ENCODE measurements at regions not wholly inside any gene's neighbourhood (a gene's known extent, or its start where the extent isn't known, plus 50 kb on each side); places are given as distances from the start of the nearest gene placed in this dataset.

GRCh38 chr18:77940566-77940965 lies 690.9 kb downstream of the GALR1 start:
- no peak for DNase-seq

GRCh38 chr18:77944533-77944932 lies 694.9 kb downstream of the GALR1 start:
- no peak for DNase-seq

DNA sequence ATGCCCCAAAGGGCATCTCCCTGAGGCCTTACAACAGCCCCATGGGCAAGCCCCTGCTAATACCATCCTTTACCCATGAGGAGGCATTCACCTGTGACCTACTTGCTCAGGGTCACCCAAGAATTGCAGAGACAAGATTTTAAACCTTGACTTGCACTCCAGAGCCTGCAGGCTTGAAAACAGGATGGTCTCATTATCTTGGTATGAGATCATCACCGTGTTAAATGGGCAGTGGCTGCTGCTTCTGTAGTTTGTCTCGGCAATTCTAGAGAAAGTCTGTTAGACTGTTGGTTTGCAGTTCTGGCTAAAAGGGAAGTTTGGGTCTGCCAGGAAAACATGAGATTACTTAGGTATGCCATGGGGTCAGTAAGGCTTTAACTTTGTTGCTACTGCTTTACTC lies 698.9 kb downstream of the GALR1 start:
- DNase-seq, result no peak

- DNase-seq, result no peak
These were observed 699.8 kb downstream of the GALR1 start for GRCh38 chr18:77949355-77949973.

DNA sequence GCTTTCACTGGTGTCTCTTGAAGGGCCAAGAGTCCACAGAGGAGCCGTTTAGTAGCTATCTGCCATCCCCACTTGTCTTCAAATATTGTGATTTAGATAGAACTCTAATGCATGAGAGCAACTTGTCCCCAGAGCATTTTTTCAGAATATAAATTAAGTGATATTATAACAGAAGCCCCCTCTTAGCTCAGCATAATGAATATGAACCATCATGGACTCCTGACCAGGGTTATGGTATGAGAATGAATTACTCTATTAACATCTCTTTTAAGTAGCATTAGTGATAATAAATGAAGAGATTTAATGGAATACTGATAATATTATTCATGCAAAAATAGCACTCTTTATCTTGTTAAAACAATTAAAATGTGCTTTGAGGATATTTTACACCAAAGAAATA lies 709.6 kb downstream of the GALR1 start:
- DNase-seq, result no peak

- no peak for DNase-seq
These were observed 711.3 kb downstream of the GALR1 start for GRCh38 chr18:77960791-77961410.

DNA sequence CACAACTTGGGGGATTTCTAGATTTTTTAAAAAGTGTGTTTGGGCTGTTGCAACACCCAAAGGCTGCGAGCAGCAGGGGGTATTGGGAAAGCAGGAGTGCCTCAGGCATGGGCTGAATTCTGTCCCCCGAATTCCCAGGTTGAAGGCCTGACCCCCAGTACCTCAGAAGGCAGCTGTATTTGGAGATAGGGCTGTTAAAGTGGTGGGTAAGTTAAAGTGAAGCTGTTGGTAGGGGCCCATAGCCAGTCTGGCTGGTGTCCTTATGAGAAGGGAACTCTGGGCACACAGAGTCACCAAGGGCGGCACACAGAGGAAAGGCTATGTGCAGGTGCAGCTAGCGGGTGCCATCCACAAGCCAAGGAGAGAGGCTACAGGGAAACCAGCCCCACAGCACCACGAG lies 717.4 kb downstream of the GALR1 start:
- no peak for DNase-seq

- DNase-seq, result no peak
These were observed 718.1 kb downstream of the GALR1 start for GRCh38 chr18:77967791-77968190.

DNA sequence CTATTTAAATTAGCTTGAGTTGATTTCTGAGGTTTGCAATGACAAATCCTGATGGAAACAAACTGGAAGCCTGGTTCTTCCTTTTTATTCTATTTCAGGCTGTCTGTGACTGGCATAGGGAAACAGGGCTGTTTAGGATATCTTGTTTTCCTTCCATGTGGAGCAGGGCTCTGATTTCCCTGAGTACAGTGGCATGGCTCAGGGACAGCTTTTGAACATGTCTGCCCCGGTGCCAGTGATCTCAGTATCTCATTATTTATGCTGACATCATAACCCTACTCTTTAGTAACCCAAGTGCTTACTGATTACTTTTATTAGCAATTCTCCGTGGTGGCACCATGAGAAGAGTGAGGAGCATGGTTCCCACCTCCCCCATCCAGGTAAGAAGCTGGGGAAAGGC lies 720.3 kb downstream of the GALR1 start:
- no peak for DNase-seq

- DNase-seq, result no peak
These were observed 721.2 kb downstream of the GALR1 start for GRCh38 chr18:77970814-77971213.

GRCh38 chr18:77973745-77974144 lies 724.1 kb downstream of the GALR1 start:
- DNase-seq, result no peak

DNA sequence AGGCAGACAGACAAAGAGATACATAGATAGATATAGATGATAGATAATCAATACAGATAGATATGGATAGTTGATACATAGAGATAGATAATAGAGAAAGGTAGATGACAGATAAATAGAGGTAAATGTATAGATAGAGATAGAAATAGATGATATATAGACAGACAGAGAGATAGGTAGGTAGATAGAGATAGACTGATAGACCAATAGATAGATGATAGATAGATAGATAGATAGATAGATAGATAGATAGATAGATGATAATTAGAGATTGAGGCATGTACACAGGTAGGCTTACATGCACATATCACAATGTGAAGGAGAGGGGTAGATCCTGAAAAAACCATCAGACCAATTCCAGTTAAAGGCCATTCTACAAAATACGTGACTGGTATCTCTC lies 724.7 kb downstream of the GALR1 start:
- DNase-seq, result no peak

DNA sequence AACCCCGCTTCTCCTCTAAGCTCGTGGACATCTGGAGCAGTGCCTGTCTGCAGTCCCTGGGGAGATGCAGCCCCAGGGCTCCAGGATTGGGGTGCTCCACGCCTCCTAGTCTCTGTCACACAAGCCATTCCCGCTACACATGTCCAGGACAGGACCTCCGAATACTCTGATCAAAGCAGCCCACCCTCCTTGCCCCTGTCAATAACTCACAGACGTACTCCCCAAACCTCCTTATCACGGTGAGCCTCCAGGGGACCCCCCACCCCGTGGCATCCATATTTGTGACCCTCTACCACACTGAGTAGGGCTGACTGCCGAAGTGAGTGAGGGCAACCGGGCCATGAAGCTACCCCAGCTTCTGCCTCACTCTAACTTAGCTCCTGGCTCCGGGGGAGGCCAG lies 727.7 kb downstream of the GALR1 start:
- DNase-seq, result no peak

DNA sequence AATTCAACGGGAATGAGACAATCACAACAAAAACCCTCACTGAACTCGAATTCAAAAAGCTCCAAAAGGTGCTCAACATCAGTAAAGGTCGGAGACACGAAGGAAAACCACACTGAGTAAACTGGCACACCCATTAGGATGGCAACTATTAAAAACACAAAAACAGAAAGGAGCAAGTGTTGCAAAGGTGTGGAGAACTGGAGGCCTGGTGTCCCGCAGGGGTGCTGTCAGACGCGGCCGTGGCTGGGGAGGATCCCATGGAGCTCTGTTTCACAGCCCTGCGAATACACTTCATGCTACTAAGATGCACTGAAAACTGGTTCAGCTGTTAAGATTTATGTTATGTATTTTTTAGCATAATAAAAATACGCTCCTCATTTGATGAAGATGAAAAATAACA lies 730.6 kb downstream of the GALR1 start:
- no peak for DNase-seq

GRCh38 chr18:77981874-77982273 lies 732.2 kb downstream of the GALR1 start:
- DNase-seq, result no peak

DNA sequence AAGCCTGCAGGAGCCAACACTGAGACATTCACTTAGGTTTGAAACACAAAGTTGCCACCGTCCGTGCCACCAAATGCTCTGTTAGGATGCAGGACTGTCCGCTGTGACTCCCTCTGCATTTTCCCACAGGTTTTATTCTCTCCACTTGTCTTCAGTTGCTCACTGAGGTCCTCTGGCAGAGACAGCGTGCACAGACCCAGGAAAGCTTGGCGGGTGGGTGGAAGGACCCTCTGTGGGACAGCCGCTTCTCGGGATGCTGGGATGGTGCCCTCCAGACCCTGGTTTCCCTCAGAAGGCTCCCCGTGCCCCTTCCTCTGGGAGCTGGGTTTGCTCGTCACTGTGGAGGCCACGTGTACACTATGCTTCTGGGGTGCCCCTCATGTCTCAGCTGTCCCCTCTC lies 733.6 kb downstream of the GALR1 start:
- DNase-seq, result no peak

GRCh38 chr18:77984178-77984577 lies 734.5 kb downstream of the GALR1 start:
- no peak for DNase-seq

DNA sequence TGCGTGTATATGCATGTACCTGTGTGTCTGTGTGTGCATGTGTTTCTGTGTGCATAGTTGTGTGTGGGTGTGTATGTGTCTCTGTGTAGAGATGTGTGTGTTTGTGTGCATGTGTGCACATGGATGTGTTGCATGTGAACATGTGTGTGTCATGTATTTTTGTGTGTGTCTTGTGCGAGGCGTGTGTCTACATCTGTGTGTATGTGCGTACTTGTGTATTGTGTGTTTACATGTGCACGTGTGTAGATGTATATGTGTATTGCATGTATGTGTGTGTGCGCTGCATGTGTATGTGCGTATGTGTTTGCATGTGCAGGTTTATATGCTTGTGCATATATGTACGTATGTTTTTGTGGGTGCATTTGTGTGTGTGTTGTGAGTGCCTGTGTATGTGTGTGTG lies 735.2 kb downstream of the GALR1 start:
- no peak for DNase-seq

DNA sequence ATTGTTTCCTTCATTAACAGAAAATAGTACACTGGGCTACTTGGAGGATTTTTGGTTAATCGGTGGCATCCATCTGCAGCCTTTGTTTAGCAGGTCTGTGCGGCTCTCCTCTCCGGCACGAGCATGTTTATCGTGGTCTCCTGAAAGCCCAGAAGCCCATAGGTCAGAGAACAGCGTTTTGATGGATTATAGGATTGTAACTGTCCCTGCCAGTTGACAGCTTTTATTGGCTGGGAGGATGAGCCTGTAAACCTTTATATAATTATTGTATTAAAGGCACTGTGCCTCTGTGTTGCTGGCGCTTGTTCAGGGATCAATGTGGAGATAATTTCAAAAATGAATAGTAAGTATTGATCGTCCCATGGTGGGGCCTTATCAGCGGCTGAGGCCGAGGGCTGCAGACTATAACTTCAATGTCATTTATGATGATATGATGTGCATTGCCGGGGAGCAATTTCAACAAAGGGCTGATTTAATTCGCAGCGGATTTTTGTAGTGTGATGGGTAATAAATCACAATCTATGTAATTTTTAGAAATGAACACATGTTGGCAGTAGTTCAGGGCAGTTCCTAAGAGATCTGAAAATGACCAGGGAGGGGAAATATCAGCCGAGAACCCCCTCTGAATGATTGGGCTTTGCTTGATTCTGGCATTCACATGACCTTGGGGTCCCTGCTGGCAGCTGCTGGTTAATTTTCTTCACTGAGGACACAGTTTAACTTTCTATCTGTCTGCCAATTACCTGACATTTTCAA lies 736.1 kb downstream of the GALR1 start:
- no peak for DNase-seq

DNA sequence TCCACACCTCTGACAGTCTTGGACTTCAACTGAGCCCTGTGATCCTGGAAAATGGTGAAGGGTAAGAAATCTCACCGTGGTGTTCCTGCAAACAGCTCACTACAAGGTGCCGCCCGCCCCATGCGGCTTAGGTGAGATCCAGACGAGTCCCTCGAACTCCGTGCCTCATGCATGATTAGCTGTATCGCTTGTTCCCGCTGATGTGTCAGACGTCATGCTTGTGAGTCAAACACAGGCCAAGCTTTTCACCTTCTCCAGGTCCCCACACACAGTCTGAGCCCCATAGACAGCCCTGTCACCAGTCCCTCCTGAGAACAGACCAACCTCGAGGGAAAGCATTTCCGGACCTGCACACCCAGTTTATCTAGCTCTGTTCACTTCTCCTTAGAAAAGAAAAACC lies 740.5 kb downstream of the GALR1 start:
- no peak for DNase-seq

- DNase-seq, result no peak
These were observed 741.3 kb downstream of the GALR1 start for GRCh38 chr18:77990901-77991300.

GRCh38 chr18:77992057-77992456 lies 742.4 kb downstream of the GALR1 start:
- DNase-seq, result no peak

DNA sequence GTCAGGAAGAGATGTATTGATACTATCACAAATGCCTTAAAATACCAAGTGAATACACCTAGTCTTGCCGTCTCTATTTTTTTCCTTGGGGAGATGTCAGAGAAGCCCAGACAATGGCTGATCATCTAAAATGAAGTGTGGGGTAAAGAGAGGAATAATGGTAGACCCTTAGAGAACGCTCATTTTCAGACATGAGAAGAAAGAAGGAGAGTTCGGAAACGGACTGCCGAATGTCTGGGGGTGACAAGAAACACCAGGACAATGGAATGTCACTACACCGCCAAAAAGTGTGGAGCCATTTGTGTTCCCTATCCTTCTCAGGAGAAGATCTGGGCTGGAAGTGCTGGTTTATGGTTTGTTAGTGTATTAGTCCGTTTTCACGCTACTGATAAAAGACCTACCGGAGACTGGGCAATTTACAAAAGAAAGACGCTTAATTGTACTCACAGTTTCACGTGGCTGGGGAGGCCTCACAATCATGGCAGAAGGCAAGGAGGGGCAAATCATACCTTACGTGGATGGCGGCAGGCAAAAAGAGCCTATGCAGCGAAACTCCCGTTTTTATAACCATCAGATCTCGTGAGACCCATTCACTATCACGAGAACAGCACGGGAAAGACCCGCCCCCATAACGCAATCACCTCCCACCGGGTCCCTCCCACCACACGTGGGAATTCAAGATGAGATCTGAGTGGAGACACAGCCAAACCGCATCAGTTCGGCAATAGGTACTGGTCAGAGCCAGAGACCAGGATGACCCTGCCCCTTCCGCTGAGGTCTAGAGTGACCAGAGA lies 743.7 kb downstream of the GALR1 start:
- no peak for DNase-seq

- DNase-seq, result no peak
These were observed 745.9 kb downstream of the GALR1 start for GRCh38 chr18:77995593-77995992.
